NB4 (cell line): ENCODE measurements at regions not wholly inside any gene's neighbourhood (a gene's known extent, or its start where the extent isn't known, plus 50 kb on each side); places are given as distances from the start of the nearest gene placed in this dataset.

Experiments used
- MAX ChIP-seq: IDR thresholded peaks from 2 replicates; pipeline ENCODE4 v1.6.1; 2011; ENCODE audit warnings: low read depth, low read length
- POLR2A ChIP-seq: IDR thresholded peaks from 2 replicates; pipeline ENCODE4 v1.6.1; 2011; ENCODE audit warnings: mild to moderate bottlenecking; ENCODE audit not compliant: insufficient read length; ENCODE audit errors: extremely low read depth
- TF ChIP-seq, protein P1 (sequence below): IDR thresholded peaks from one replicate; pipeline ENCODE4 v1.5.1; 2012; ENCODE audit warnings: low read depth, low read length

GRCh38 chrX:140034916-140035315 is 69.6 kb upstream of the CXorf66 start:
- TF ChIP-seq, protein P1, sequence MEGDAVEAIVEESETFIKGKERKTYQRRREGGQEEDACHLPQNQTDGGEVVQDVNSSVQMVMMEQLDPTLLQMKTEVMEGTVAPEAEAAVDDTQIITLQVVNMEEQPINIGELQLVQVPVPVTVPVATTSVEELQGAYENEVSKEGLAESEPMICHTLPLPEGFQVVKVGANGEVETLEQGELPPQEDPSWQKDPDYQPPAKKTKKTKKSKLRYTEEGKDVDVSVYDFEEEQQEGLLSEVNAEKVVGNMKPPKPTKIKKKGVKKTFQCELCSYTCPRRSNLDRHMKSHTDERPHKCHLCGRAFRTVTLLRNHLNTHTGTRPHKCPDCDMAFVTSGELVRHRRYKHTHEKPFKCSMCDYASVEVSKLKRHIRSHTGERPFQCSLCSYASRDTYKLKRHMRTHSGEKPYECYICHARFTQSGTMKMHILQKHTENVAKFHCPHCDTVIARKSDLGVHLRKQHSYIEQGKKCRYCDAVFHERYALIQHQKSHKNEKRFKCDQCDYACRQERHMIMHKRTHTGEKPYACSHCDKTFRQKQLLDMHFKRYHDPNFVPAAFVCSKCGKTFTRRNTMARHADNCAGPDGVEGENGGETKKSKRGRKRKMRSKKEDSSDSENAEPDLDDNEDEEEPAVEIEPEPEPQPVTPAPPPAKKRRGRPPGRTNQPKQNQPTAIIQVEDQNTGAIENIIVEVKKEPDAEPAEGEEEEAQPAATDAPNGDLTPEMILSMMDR, result no peak
- TF ChIP-seq MAX (no peak), POLR2A (no peak)
